Testis (tissue), 2 donors: ENCODE measurements at regions not wholly inside any gene's neighbourhood (a gene's known extent, or its start where the extent isn't known, plus 50 kb on each side); places are given as distances from the start of the nearest gene placed in this dataset.

Experiments used
- DNase-seq: peaks from one replicate; pipeline ENCODE4 v3.0.0-alpha.2; 2019
- H3K27ac ChIP-seq, 2 donors: fragments of 200-600 bp; sonication (generic); one replicate each; pipeline ENCODE4 v1.5.1; 2019
- H3K27me3 ChIP-seq: fragments of 200-600 bp; sonication (generic); one replicate; pipeline ENCODE4 v1.5.1; 2019
- H3K36me3 ChIP-seq: fragments of 200-600 bp; sonication (generic); one replicate; pipeline ENCODE4 v1.5.1; 2017; ENCODE audit warnings: low read depth; ENCODE audit errors: missing control alignments
- H3K4me1 ChIP-seq: fragments of 200-600 bp; sonication (generic); one replicate; pipeline ENCODE4 v1.5.1; 2019
- H3K4me3 ChIP-seq, 2 donors: fragments of 200-600 bp; sonication (generic); one replicate each; pipeline ENCODE4 v1.5.1; 2017 to 2019
- H3K9me3 ChIP-seq: fragments of 200-600 bp; sonication (generic); one replicate; pipeline ENCODE4 v1.5.1; 2017
- POLR2A ChIP-seq: fragments of 450-650 bp; IDR thresholded peaks from one replicate; pipeline ENCODE4 v1.6.1; 2017; ENCODE audit warnings: antibody characterized with exemption, mild to moderate bottlenecking, moderate library complexity
- WGBS, 2 donors: methylation state at CpG; one replicate each; pipeline ENCODE4 v1.1.5; 2018; 5-methylcytosine and 5-hydroxymethylcytosine counted together
- intact Hi-C: fragments of 100-400 bp; cut with DNase I; formaldehyde crosslinking; loops from one replicate; pipeline ENCODE4 v1.15.1; 2023; ENCODE audit warnings: low total_unique reads
- TF ChIP-seq, protein P1 (sequence below), 3 experiments: fragments of 450-650 bp in 2 of 3; fragments of 200-600 bp in 1 of 3; sonication (generic) in 1 of 3; IDR thresholded peaks; one replicate each; pipeline ENCODE4 v1.5.1; 2016 to 2019; ENCODE audit warnings: antibody characterized with exemption in 3 of 3, mild to moderate bottlenecking in 2 of 3, moderate library complexity in 1 of 3

- no peaks in the 10 kb centered on the region for H3K4me1 ChIP-seq
- DNase-seq: no peak
- no peaks in the 10 kb centered on the region for H3K27me3 ChIP-seq
- no peaks in the 10 kb centered on the region for H3K9me3 ChIP-seq
- H3K4me3 ChIP-seq: no peak overlapping the region
- 76 to 88% methylated on average over 2 of the region's 2 CpGs for WGBS, 2 donors
- intact Hi-C loops: no loop called here
- TF ChIP-seq, protein P1, sequence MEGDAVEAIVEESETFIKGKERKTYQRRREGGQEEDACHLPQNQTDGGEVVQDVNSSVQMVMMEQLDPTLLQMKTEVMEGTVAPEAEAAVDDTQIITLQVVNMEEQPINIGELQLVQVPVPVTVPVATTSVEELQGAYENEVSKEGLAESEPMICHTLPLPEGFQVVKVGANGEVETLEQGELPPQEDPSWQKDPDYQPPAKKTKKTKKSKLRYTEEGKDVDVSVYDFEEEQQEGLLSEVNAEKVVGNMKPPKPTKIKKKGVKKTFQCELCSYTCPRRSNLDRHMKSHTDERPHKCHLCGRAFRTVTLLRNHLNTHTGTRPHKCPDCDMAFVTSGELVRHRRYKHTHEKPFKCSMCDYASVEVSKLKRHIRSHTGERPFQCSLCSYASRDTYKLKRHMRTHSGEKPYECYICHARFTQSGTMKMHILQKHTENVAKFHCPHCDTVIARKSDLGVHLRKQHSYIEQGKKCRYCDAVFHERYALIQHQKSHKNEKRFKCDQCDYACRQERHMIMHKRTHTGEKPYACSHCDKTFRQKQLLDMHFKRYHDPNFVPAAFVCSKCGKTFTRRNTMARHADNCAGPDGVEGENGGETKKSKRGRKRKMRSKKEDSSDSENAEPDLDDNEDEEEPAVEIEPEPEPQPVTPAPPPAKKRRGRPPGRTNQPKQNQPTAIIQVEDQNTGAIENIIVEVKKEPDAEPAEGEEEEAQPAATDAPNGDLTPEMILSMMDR (IDR thresholded peaks at IDR 0.05): no peak
- TF ChIP-seq POLR2A: no peak
- no peaks in the 10 kb centered on the region for H3K36me3 ChIP-seq
- H3K27ac ChIP-seq: no peak overlapping the region
Observed at GRCh38 chr1:187665483-187665882, 836.7 kb downstream of the PLA2G4A start.

DNA sequence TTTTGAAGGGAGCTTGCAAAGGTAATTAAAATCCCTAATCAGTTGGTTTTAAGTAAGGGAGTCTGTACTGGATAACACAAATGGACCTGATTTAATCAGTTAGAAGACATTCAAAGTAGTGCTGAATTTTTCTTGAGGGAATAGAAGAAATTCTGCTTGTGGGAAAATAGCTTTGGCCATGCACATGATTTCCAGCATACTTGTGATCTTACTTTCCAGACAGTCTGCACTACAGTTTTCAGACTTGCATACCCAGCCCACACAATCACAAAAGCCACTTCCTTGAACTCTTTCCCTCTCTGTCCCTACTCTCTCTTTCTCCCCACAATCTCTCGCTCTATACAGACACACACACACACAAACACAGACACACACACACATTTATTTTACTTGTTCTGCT, 852.1 kb downstream of the PLA2G4A start:
- intact Hi-C loops: no loop called here
- H3K9me3 ChIP-seq: no peaks in the 10 kb centered on the region
- no peaks in the 10 kb centered on the region for H3K36me3 ChIP-seq
- no peak overlapping the region for H3K27ac ChIP-seq
- TF ChIP-seq POLR2A: no peak
- TF ChIP-seq, protein P1 (IDR thresholded peaks at IDR 0.05): no peak
- WGBS, 2 donors: 77 to 81% methylated on average over 1 of the region's 1 CpG
- no peak for DNase-seq
- no peaks in the 10 kb centered on the region for H3K4me1 ChIP-seq
- H3K27me3 ChIP-seq: no peaks in the 10 kb centered on the region
- H3K4me3 ChIP-seq: no peak overlapping the region

- no peak overlapping the region for H3K4me3 ChIP-seq
Observed at GRCh38 chr1:187682112-187682511, 853.4 kb downstream of the PLA2G4A start.

GRCh38 chr1:187685333-187685732, 856.6 kb downstream of the PLA2G4A start:
- H3K4me1 ChIP-seq: no peaks in the 10 kb centered on the region
- H3K27ac ChIP-seq: no peak overlapping the region
- H3K9me3 ChIP-seq: no peaks in the 10 kb centered on the region
- intact Hi-C loops: no loop called here
- no peaks in the 10 kb centered on the region for H3K27me3 ChIP-seq
- H3K36me3 ChIP-seq: no peaks in the 10 kb centered on the region
- H3K4me3 ChIP-seq: no peak overlapping the region
- no peak for DNase-seq
- TF ChIP-seq, protein P1 (IDR thresholded peaks at IDR 0.05): no peak
- no peak for TF ChIP-seq POLR2A

More at GRCh38 chr1:187682112-187682511, 853.4 kb downstream of the PLA2G4A start:
- Histone ChIP-seq H3K27me3 (no peaks in the 10 kb centered on the region), H3K9me3 (no peaks in the 10 kb centered on the region), H3K36me3 (no peaks in the 10 kb centered on the region), H3K4me1 (no peaks in the 10 kb centered on the region), H3K27ac (no peak overlapping the region)
- TF ChIP-seq, protein P1 (IDR thresholded peaks at IDR 0.05): no peak
- no peak for TF ChIP-seq POLR2A
- intact Hi-C loops: no loop called here
- no peak for DNase-seq
- WGBS, 2 donors: 31 to 41% methylated on average over 2 of the region's 2 CpGs

GRCh38 chr1:187689129-187689528, 860.4 kb downstream of the PLA2G4A start:
- H3K27me3 ChIP-seq: no peaks in the 10 kb centered on the region
- H3K36me3 ChIP-seq: no peaks in the 10 kb centered on the region
- peak; percentile 90 for DNase-seq
- TF ChIP-seq POLR2A: no peak
- TF ChIP-seq, protein P1 (IDR thresholded peaks at IDR 0.05): no peak
- no peaks in the 10 kb centered on the region for H3K9me3 ChIP-seq
- H3K27ac ChIP-seq: no peak overlapping the region
- H3K4me3 ChIP-seq: no peak overlapping the region
- intact Hi-C loops: no loop called here
- no peaks in the 10 kb centered on the region for H3K4me1 ChIP-seq
